Mesendoderm (in vitro differentiated cells): ENCODE measurements at regions not wholly inside any gene's neighbourhood (a gene's known extent, or its start where the extent isn't known, plus 50 kb on each side); places are given as distances from the start of the nearest gene placed in this dataset.

Experiments used
- DNase-seq: peaks from one replicate; pipeline ENCODE4 v3.0.0; 2013
- H2AK5ac ChIP-seq: 2 replicates; pipeline ENCODE4 v1.6.1; 2013; ENCODE audit warnings: low read length, inconsistent platforms
- H2BK120ac ChIP-seq: 2 replicates; pipeline ENCODE4 v1.6.1; 2013; ENCODE audit warnings: low read depth, mild to moderate bottlenecking, low read length, moderate library complexity, mixed read lengths
- H2BK15ac ChIP-seq: replicated peaks from 2 replicates; pipeline ENCODE4 v1.6.1; 2013; ENCODE audit warnings: low read depth, mild to moderate bottlenecking, moderate library complexity
- H2BK5ac ChIP-seq: 2 replicates; pipeline ENCODE4 v1.6.1; 2013; ENCODE audit warnings: low read length, inconsistent platforms
- H3K18ac ChIP-seq: 2 replicates; pipeline ENCODE4 v1.6.1; 2013; ENCODE audit warnings: mild to moderate bottlenecking, low read length, mixed read lengths
- H3K23ac ChIP-seq: one replicate; pipeline ENCODE4 v1.6.1; 2013; ENCODE audit warnings: low read length
- H3K27ac ChIP-seq: 2 replicates; pipeline ENCODE4 v1.5.1; 2013; ENCODE audit warnings: low read depth, mild to moderate bottlenecking, inconsistent platforms, low read length, moderate library complexity
- H3K27me3 ChIP-seq: 2 replicates; pipeline ENCODE4 v1.6.1; 2013; ENCODE audit warnings: low read length, control low read depth, mild to moderate bottlenecking, inconsistent platforms; ENCODE audit not compliant: insufficient read depth, poor library complexity
- H3K36me3 ChIP-seq: 2 replicates; pipeline ENCODE4 v1.6.1; 2013; ENCODE audit warnings: low read length, inconsistent platforms; ENCODE audit not compliant: control insufficient read depth, insufficient read depth
- H3K4ac ChIP-seq: one replicate; pipeline ENCODE4 v1.6.1; 2013; ENCODE audit warnings: low read depth, mild to moderate bottlenecking, low read length, moderate library complexity
- H3K4me1 ChIP-seq: 2 replicates; pipeline ENCODE4 v1.6.1; 2013; ENCODE audit warnings: low read depth, low read length, inconsistent platforms; ENCODE audit not compliant: control insufficient read depth
- H3K4me2 ChIP-seq: 2 replicates; pipeline ENCODE4 v1.6.1; 2013; ENCODE audit warnings: low read length
- H3K4me3 ChIP-seq: 2 replicates; pipeline ENCODE4 v1.5.1; 2013; ENCODE audit warnings: mild to moderate bottlenecking, low read length
- H3K56ac ChIP-seq: one replicate; pipeline ENCODE4 v1.6.1; 2013; ENCODE audit warnings: low read length
- H3K79me1 ChIP-seq: 2 replicates; pipeline ENCODE4 v1.6.1; 2013; ENCODE audit warnings: low read length, inconsistent platforms
- H3K79me2 ChIP-seq: 2 replicates; pipeline ENCODE4 v1.6.1; 2013; ENCODE audit warnings: mild to moderate bottlenecking, low read length; ENCODE audit not compliant: control insufficient read depth, insufficient read depth
- H3K9ac ChIP-seq: 2 replicates; pipeline ENCODE4 v1.6.1; 2013; ENCODE audit warnings: low read length, inconsistent platforms
- H4K5ac ChIP-seq: one replicate; pipeline ENCODE4 v1.6.1; 2013; ENCODE audit warnings: low read length
- H4K8ac ChIP-seq: one replicate; pipeline ENCODE4 v1.6.1; 2013; ENCODE audit warnings: low read depth, mild to moderate bottlenecking, control low read depth, low read length, moderate library complexity
- WGBS: extraction: QIAGEN DNeasy Blood & Tissue Kit; methylation state at CpG from one replicate; pipeline ENCODE4 v1.1.7; 2013; ENCODE audit warnings: low lambda C conversion rate, missing lambda C conversion rate; ENCODE audit not compliant: insufficient coverage; ENCODE audit errors: extremely low coverage; 5-methylcytosine and 5-hydroxymethylcytosine counted together

- no peak overlapping the region for H4K8ac ChIP-seq
- no peak overlapping the region for H3K4me2 ChIP-seq
- no peak overlapping the region for H3K23ac ChIP-seq
- no peaks in the 10 kb centered on the region for H3K36me3 ChIP-seq
- no peak overlapping the region for H3K4me3 ChIP-seq
- H3K27me3 ChIP-seq = no peaks in the 10 kb centered on the region
- WGBS = no CpG with 5 or more reads among the region's 3 CpGs
- no peak overlapping the region for H2AK5ac ChIP-seq
- H2BK15ac ChIP-seq = no peak overlapping the region
- no peaks in the 10 kb centered on the region for H3K4me1 ChIP-seq
- H2BK5ac ChIP-seq = no peak overlapping the region
- no peak overlapping the region for H3K27ac ChIP-seq
- no peak overlapping the region for H3K4ac ChIP-seq
- H4K5ac ChIP-seq = no peak overlapping the region
- H3K79me2 ChIP-seq = no peaks in the 10 kb centered on the region
- H3K9ac ChIP-seq = no peak overlapping the region
- H3K18ac ChIP-seq = no peak overlapping the region
- DNase-seq = no peak
- H3K79me1 ChIP-seq = no peaks in the 10 kb centered on the region
- no peak overlapping the region for H3K56ac ChIP-seq
- H2BK120ac ChIP-seq = no peak overlapping the region
Observed at GRCh38 chr16:8452941-8453340, 137.4 kb downstream of the TMEM114 start.

- no peaks in the 10 kb centered on the region for H3K79me2 ChIP-seq
- no peak overlapping the region for H3K9ac ChIP-seq
- H3K36me3 ChIP-seq = no peaks in the 10 kb centered on the region
- no peak overlapping the region for H3K4ac ChIP-seq
- no peak overlapping the region for H3K18ac ChIP-seq
- H3K4me2 ChIP-seq = no peak overlapping the region
- H3K56ac ChIP-seq = no peak overlapping the region
- no CpG with 5 or more reads among the region's 5 CpGs for WGBS
- no peak overlapping the region for H2BK15ac ChIP-seq
- H2AK5ac ChIP-seq = no peak overlapping the region
- H3K27me3 ChIP-seq = no peaks in the 10 kb centered on the region
- H4K8ac ChIP-seq = no peak overlapping the region
- H3K79me1 ChIP-seq = no peaks in the 10 kb centered on the region
- no peak overlapping the region for H2BK120ac ChIP-seq
- DNase-seq = no peak
- H2BK5ac ChIP-seq = no peak overlapping the region
- no peak overlapping the region for H3K23ac ChIP-seq
- no peak overlapping the region for H3K4me3 ChIP-seq
- no peak overlapping the region for H3K27ac ChIP-seq
- H4K5ac ChIP-seq = no peak overlapping the region
- H3K4me1 ChIP-seq = no peaks in the 10 kb centered on the region
Observed at GRCh38 chr16:8436931-8437330, 153.4 kb downstream of the TMEM114 start.

DNA sequence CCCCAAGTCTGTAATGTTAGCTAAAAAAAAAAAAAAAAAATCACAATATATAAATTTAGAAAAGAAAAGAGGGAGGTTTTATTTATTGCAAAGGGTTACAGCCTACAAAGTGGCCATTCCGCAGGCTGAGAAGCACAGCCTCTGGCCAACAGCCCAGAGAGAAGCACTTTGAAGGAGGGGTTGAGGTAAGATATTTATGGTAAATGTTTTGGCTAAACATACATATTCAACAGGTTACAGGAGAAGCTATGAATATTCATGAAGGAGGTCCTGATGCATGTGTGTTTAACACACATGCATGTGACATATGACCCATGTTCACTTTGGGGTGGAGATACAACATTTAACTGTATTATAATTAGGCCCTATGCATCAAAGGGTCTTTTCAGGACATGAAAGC is 158.5 kb downstream of the TMEM114 start:
- Histone ChIP-seq H3K9ac (no peak overlapping the region), H2BK15ac (no peak overlapping the region), H2AK5ac (no peak overlapping the region), H2BK120ac (no peak overlapping the region), H3K36me3 (no peaks in the 10 kb centered on the region), H3K23ac (no peak overlapping the region), H4K5ac (no peak overlapping the region), H3K79me1 (no peaks in the 10 kb centered on the region), H3K18ac (no peak overlapping the region), H2BK5ac (no peak overlapping the region), H3K4me1 (no peaks in the 10 kb centered on the region), H4K8ac (no peak overlapping the region), H3K4me3 (no peak overlapping the region), H3K4me2 (no peak overlapping the region), H3K27ac (no peak overlapping the region), H3K4ac (no peak overlapping the region), H3K56ac (no peak overlapping the region), H3K79me2 (no peaks in the 10 kb centered on the region), H3K27me3 (no peaks in the 10 kb centered on the region)
- no peak for DNase-seq
- no CpG with 5 or more reads among the region's 1 CpG for WGBS

DNA sequence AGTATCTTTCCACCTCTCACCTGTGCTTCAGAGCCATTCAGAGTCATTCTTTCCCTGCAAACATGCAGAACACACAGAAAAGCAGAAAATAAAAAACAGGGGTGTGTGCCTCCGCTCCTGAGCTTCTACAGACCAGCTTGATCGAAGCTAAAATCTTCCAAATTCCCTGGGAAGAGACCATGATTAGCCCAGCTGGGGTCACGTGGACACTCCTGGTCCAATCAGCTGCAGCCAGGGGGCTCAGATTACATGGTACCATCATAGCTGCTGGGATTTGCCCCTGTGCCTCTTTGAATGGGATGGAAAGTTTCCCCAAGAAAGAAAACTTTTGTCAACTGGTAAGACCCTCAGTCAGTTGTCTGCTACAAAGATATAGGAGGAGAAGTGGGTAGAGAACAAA is 159.9 kb downstream of the TMEM114 start:
- Histone ChIP-seq H2AK5ac (no peak overlapping the region), H3K27me3 (no peaks in the 10 kb centered on the region), H3K27ac (no peak overlapping the region), H3K4me2 (no peak overlapping the region), H2BK15ac (no peak overlapping the region), H3K4me3 (no peak overlapping the region), H3K18ac (no peak overlapping the region), H3K79me2 (no peaks in the 10 kb centered on the region), H4K5ac (no peak overlapping the region), H3K36me3 (no peaks in the 10 kb centered on the region), H3K4me1 (no peaks in the 10 kb centered on the region), H3K9ac (no peak overlapping the region), H3K23ac (no peak overlapping the region), H2BK5ac (no peak overlapping the region), H4K8ac (no peak overlapping the region), H2BK120ac (no peak overlapping the region), H3K56ac (no peak overlapping the region), H3K79me1 (no peaks in the 10 kb centered on the region), H3K4ac (no peak overlapping the region)
- DNase-seq = no peak
- no CpG with 5 or more reads among the region's 3 CpGs for WGBS

- Histone ChIP-seq H3K27ac (no peak overlapping the region), H3K4me2 (no peak overlapping the region), H3K79me2 (no peaks in the 10 kb centered on the region), H3K4me3 (no peak overlapping the region), H3K79me1 (no peaks in the 10 kb centered on the region), H3K23ac (no peak overlapping the region), H4K5ac (no peak overlapping the region), H2BK120ac (no peak overlapping the region), H3K18ac (no peak overlapping the region), H2BK5ac (no peak overlapping the region), H3K36me3 (no peaks in the 10 kb centered on the region), H3K56ac (no peak overlapping the region), H3K27me3 (no peaks in the 10 kb centered on the region), H3K4ac (no peak overlapping the region), H2BK15ac (no peak overlapping the region), H3K4me1 (no peaks in the 10 kb centered on the region), H4K8ac (no peak overlapping the region), H2AK5ac (no peak overlapping the region), H3K9ac (no peak overlapping the region)
- DNase-seq = no peak
- WGBS = no CpG with 5 or more reads among the region's 4 CpGs
Observed at GRCh38 chr16:8426569-8426968, 163.7 kb downstream of the TMEM114 start.

- Histone ChIP-seq H3K27me3 (peaks cover 2% of the 10 kb centered on the region), H4K8ac (no peak overlapping the region), H3K9ac (no peak overlapping the region), H3K56ac (no peak overlapping the region), H2BK5ac (no peak overlapping the region), H3K4me2 (no peak overlapping the region), H3K79me2 (no peaks in the 10 kb centered on the region), H2AK5ac (no peak overlapping the region), H3K4ac (no peak overlapping the region), H2BK15ac (no peak overlapping the region), H3K4me3 (no peak overlapping the region), H3K18ac (no peak overlapping the region), H4K5ac (no peak overlapping the region), H3K4me1 (no peaks in the 10 kb centered on the region), H3K36me3 (no peaks in the 10 kb centered on the region), H2BK120ac (no peak overlapping the region), H3K79me1 (no peaks in the 10 kb centered on the region), H3K27ac (no peak overlapping the region), H3K23ac (no peak overlapping the region)
- WGBS = no CpG with 5 or more reads among the region's 4 CpGs
- no peak for DNase-seq
Observed at GRCh38 chr16:8417145-8417544, 173.2 kb downstream of the TMEM114 start.
